Germinal center (tissue), 1 donor: ENCODE measurements at regions not wholly inside any gene's neighbourhood (a gene's known extent, or its start where the extent isn't known, plus 50 kb on each side); places are given as distances from the start of the nearest gene placed in this dataset.

Source experiments
- DNase-seq: peaks from one replicate; pipeline ENCODE4 v3.0.0; 2012; ENCODE audit warnings: mixed read lengths, low spot score

- DNase-seq, result no peak
These were observed 135.9 kb upstream of the DTNBP1 start for GRCh38 chr6:15798533-15799255.

GRCh38 chr6:15796844-15797243 is 134.0 kb upstream of the DTNBP1 start:
- no peak for DNase-seq

GRCh38 chr6:15796130-15796771 is 133.4 kb upstream of the DTNBP1 start:
- no peak for DNase-seq

- DNase-seq, result no peak
These were observed 131.0 kb upstream of the DTNBP1 start for GRCh38 chr6:15793826-15794225.

GRCh38 chr6:15793288-15793687 is 130.5 kb upstream of the DTNBP1 start:
- no peak for DNase-seq

- no peak for DNase-seq
These were observed 130.0 kb upstream of the DTNBP1 start for GRCh38 chr6:15792842-15793241.

GRCh38 chr6:15791448-15792181 is 128.8 kb upstream of the DTNBP1 start:
- no peak for DNase-seq

- no peak for DNase-seq
These were observed 127.3 kb upstream of the DTNBP1 start for GRCh38 chr6:15790116-15790515.

- DNase-seq, result no peak
These were observed 124.0 kb upstream of the DTNBP1 start for GRCh38 chr6:15786846-15787245.

- DNase-seq, result no peak
These were observed 120.7 kb upstream of the DTNBP1 start for GRCh38 chr6:15783484-15783883.

GRCh38 chr6:15781890-15782289 is 119.1 kb upstream of the DTNBP1 start:
- DNase-seq, result no peak

- no peak for DNase-seq
These were observed 118.5 kb upstream of the DTNBP1 start for GRCh38 chr6:15781333-15781732.

- DNase-seq, result no peak
These were observed 117.6 kb upstream of the DTNBP1 start for GRCh38 chr6:15780437-15780836.

- no peak for DNase-seq
These were observed 116.9 kb upstream of the DTNBP1 start for GRCh38 chr6:15779726-15780125.

GRCh38 chr6:15776458-15776980 is 113.7 kb upstream of the DTNBP1 start:
- no peak for DNase-seq

- DNase-seq, result no peak
These were observed 112.9 kb upstream of the DTNBP1 start for GRCh38 chr6:15775741-15776140.

- no peak for DNase-seq
These were observed 112.3 kb upstream of the DTNBP1 start for GRCh38 chr6:15775076-15775634.

- no peak for DNase-seq
These were observed 111.1 kb upstream of the DTNBP1 start for GRCh38 chr6:15773806-15774410.

GRCh38 chr6:15770347-15771143 is 107.7 kb upstream of the DTNBP1 start:
- DNase-seq, result no peak

- no peak for DNase-seq
These were observed 106.7 kb upstream of the DTNBP1 start for GRCh38 chr6:15769511-15770018.

GRCh38 chr6:15768999-15769398 is 106.2 kb upstream of the DTNBP1 start:
- DNase-seq, result no peak
